Breast epithelium (tissue), 3 donors: ENCODE measurements at regions not wholly inside any gene's neighbourhood (a gene's known extent, or its start where the extent isn't known, plus 50 kb on each side); places are given as distances from the start of the nearest gene placed in this dataset.

ENCODE experiments used
- POLR2A ChIP-seq: fragments of 450-650 bp; IDR thresholded peaks from one replicate; pipeline ENCODE4 v1.6.1; 2016; ENCODE audit warnings: antibody characterized with exemption, mild to moderate bottlenecking, moderate library complexity
- POLR2AphosphoS5 ChIP-seq, 3 donors: sonication (generic); formaldehyde crosslinking; IDR thresholded peaks; one replicate each; pipeline ENCODE4 v1.6.1; 2017; ENCODE audit warnings: antibody characterized with exemption in 3 of 3
- TF ChIP-seq, protein P1 (sequence below), 3 donors: fragments of 450-650 bp; IDR thresholded peaks; one replicate each; pipeline ENCODE4 v1.5.1; 2016 to 2017; ENCODE audit warnings: antibody characterized with exemption in 3 of 3, mild to moderate bottlenecking in 3 of 3, moderate library complexity in 3 of 3

DNA sequence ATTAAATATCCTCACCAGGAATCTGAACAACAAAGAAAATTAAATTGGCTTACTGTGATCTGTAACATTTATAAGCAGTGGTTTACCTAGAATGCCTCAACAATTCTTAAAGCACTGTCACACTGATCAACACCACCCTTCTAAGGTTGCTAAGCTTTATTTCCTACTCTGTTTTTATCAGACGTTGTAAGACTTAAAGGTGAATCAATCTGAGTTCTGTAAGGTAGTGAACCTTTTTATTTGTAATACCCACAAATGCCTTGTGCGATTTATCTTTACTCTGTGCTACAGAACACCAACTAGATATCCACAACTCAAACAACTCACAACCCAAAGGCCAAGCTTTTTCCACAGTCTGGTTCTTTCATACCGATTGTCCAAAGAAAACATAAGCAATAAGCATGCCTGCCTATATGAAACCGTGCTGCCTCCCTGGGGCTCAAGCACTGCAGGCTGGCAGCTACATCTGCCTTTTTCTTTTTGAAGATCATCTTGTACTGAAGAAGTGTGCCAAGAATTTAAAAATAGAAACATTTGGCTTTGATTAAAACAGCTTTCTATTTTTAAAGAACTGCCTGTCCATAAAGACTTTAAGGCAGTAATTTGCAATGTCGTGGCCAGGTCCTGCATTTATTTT is 490.7 kb downstream of the NUP35 start:
- TF ChIP-seq, protein P1, sequence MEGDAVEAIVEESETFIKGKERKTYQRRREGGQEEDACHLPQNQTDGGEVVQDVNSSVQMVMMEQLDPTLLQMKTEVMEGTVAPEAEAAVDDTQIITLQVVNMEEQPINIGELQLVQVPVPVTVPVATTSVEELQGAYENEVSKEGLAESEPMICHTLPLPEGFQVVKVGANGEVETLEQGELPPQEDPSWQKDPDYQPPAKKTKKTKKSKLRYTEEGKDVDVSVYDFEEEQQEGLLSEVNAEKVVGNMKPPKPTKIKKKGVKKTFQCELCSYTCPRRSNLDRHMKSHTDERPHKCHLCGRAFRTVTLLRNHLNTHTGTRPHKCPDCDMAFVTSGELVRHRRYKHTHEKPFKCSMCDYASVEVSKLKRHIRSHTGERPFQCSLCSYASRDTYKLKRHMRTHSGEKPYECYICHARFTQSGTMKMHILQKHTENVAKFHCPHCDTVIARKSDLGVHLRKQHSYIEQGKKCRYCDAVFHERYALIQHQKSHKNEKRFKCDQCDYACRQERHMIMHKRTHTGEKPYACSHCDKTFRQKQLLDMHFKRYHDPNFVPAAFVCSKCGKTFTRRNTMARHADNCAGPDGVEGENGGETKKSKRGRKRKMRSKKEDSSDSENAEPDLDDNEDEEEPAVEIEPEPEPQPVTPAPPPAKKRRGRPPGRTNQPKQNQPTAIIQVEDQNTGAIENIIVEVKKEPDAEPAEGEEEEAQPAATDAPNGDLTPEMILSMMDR (IDR thresholded peaks at IDR 0.05) = no peak
- TF ChIP-seq POLR2A = no peak
- no peak for TF ChIP-seq POLR2AphosphoS5 (IDR thresholded peaks at IDR 0.05)
